Right ventricle myocardium superior (tissue), 1 donor: ENCODE measurements at regions not wholly inside any gene's neighbourhood (a gene's known extent, or its start where the extent isn't known, plus 50 kb on each side); places are given as distances from the start of the nearest gene placed in this dataset.
"Not testable (repeated sequence)": the region's sequence is repeated elsewhere in the genome, so short reads cannot be mapped to it uniquely, and the experiment has no call there.

Experiments
- ATAC-seq: fragments of 200-7000 bp; cut with Tn5 transposase; one replicate; pipeline ENCODE4 v1.9.1; 2020; ENCODE audit warnings: mild to moderate bottlenecking; ENCODE audit not compliant: poor library complexity
- DNase-seq: peaks from one replicate; pipeline ENCODE4 v3.0.0-alpha.2; 2020
- intact Hi-C: fragments of 100-400 bp; cut with DNase I; formaldehyde crosslinking; loops from one replicate; pipeline ENCODE4 v1.11.2; 2022
- donor health status: DM: no; HTN: yes; CAD: no; lungs with severe emphysema.

GRCh38 chr5:42878041-42878440 lies 66.3 kb upstream of the SELENOP start:
- ATAC-seq = no peak
- intact Hi-C loops = no loop called here
- DNase-seq = no peak

DNA sequence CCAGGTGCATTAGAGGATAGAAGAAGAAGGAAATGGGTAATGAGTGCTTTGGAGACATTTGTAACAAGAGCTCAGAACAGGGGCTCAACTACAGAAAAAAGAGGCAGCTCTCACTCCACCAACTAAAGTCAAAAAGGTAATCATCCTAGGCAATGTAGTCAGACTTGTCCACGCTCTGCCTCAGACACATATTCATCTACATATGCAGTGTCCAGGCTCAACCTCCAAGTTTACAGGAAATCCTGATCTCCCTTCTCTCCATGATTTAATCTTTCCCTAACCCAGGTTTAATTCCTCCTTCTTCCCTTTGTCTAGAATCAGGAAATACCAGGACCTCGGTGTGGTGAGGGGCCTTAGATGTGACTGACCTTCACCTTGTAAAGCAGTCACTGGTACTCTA lies 65.7 kb upstream of the SELENOP start:
- intact Hi-C loops = no loop called here
- ATAC-seq = no peak

DNA sequence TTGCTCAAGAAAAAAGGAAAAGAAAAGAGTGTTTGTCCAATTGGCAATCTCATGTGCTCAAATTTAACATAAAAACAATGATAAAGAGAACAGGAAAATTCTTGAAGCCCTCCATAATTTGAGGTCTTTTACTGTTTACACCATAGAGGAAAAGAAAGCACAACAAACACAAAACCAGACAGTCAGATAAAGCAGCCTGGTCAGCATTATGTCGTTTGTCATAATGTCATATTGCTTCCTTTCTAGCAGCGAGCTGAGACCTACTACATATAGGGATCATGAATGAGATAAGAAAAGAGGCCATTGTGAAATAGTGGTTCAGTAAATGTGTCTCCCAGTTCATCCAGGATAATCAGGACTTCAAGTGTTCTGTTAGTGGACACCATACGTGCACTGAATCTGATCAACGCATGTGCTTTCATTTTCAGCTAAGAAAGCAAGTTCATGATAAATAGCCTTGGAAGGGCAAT lies 64.7 kb upstream of the SELENOP start:
- ATAC-seq (peak; percentile 49), DNase-seq (no peak)
- intact Hi-C loops = no loop called here

More for the DNA sequence above, 65.7 kb upstream of the SELENOP start:
- DNase-seq = no peak

DNA sequence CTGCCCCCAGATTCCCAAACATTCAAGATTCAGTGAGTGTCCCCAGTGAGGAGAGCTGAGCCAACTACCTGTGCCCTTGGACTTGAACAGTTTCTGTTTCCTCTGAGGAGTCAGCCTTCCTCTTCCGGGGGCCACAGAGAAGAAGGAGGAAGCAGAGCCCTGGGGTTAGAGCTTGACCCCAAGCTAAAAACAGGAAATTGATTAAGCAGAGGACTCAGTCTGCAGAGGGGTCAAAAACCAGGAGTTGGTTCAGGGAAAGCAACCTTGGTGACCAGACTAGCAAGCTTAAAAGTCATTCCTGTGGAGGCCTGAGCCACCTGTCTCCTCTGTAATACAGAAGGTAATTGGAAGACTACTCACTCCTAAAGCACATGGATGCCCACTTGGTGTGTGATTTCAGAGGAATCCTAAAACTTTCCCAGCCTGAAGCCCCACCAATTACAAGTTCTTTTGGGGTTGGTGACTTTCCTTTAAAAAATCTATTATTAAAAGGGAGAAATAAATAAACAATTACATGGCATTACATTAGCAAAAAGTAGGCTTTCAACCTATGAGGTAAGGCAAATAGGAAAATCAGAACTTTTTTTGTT lies 64.2 kb upstream of the SELENOP start:
- no peak for DNase-seq
- intact Hi-C loops = no loop called here
- peak; percentile 51 for ATAC-seq

DNA sequence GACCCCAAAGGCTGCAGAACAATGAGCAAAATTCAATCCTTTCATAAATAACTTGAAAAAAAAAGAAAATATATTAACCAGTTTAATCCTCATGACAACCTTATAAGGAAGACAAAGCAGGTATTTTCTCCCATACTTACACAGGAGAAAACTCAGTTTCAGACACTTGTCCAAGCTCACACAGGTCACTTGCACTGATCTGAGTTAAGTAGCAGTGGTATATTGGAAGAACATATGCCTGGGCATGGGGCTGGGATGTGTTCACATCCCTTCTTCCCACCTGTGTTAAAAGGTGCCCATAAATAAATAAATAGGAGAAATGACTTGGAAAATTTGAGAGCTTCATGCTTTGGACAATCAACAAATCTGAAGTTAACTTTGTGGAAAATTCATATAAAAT lies 63.5 kb upstream of the SELENOP start:
- intact Hi-C loops = no loop called here
- DNase-seq = no peak
- ATAC-seq = no peak

GRCh38 chr5:42874621-42875198 lies 63.0 kb upstream of the SELENOP start:
- no peak for ATAC-seq
- intact Hi-C loops = no loop called here
- no peak for DNase-seq

DNA sequence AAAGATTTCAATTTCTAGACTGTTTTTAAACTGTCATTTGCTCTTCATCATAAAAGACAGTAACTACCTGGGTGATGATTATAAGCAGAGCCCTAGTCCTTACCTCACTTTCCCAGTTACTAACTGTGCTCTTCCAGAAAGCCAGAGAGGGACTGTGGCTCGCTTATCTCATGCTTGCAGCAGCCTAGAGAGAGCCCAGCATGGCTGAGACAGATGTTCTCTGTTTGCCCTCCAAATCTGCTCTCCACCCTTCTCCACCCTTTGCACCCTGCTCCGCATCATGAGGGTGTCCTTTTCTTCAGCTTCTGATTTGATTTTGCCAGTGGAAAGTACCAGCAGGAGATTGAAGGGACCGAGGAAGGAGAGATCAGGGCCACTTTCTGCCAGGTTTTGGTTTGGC lies 61.2 kb upstream of the SELENOP start:
- no peak for DNase-seq
- ATAC-seq = no peak
- intact Hi-C loops = no loop called here

GRCh38 chr5:42870882-42871418 lies 59.3 kb upstream of the SELENOP start:
- ATAC-seq = no peak
- intact Hi-C loops = no loop called here
- no peak for DNase-seq

DNA sequence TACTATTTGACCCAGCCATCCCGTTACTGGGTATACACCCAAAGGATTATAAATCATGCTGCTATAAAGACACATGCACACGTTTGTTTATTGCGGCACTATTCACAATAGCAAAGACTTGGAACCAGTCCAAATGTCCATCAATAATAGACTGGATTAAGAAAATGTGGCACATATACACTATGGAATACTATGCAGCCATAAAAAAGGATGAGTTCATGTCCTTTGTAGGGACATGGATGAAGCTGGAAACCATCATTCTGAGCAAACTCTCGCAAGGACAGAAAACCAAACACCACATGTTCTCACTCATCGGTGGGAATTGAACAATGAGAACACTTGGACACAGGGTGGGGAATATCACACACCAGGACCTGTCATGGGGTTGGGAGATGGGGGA lies 56.7 kb upstream of the SELENOP start:
- ATAC-seq, intact Hi-C loops, DNase-seq: not testable (repeated sequence)

DNA sequence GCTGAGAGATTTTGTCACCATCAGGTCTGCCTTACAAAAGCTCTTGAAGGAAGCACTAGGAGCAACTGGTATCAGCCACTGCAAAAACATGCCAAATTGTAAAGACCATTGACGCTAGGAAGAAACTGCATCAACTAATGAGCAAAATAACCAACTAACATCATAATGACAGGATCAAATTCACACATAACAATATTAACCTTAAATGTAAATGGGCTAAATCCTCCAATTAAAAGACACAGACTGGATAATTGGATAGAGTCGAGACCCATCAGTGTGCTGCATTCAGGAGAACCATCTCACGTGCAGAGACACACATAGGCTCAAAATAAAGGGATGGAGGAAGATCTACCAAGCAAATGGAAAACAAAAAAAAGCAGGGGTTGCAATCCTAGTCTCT lies 53.1 kb upstream of the SELENOP start:
- intact Hi-C loops, ATAC-seq, DNase-seq: not testable (repeated sequence)
